IgD-negative memory B cell (primary cell): ENCODE measurements at regions not wholly inside any gene's neighbourhood (a gene's known extent, or its start where the extent isn't known, plus 50 kb on each side); places are given as distances from the start of the nearest gene placed in this dataset.
"Not testable (repeated sequence)": the region's sequence is repeated elsewhere in the genome, so short reads cannot be mapped to it uniquely, and the experiment has no call there.

ENCODE experiments used
- H3K27ac Mint-ChIP-seq, 3 donors: one replicate each; pipeline ENCODE4 v1.8.0; 2020 to 2022; ENCODE audit warnings: mild to moderate bottlenecking in 3 of 3, mixed read lengths in 3 of 3, moderate library complexity in 1 of 3
- H3K27me3 Mint-ChIP-seq: one replicate; pipeline ENCODE4 v1.8.0; 2021; ENCODE audit warnings: mixed read lengths
- H3K36me3 Mint-ChIP-seq: one replicate; pipeline ENCODE4 v1.8.0; 2020; ENCODE audit warnings: mild to moderate bottlenecking, mixed read lengths
- H3K4me1 Mint-ChIP-seq, 3 donors: one replicate each; pipeline ENCODE4 v1.8.0; 2020 to 2022; ENCODE audit warnings: mixed read lengths in 3 of 3, mild to moderate bottlenecking in 1 of 3
- H3K4me3 Mint-ChIP-seq, 4 donors: one replicate each; pipeline ENCODE4 v1.8.0; 2020 to 2022; ENCODE audit warnings: mild to moderate bottlenecking in 4 of 4, mixed read lengths in 4 of 4, moderate library complexity in 3 of 4
- H3K9me3 Mint-ChIP-seq, 3 donors: one replicate each; pipeline ENCODE4 v1.8.0; 2020 to 2021; ENCODE audit warnings: mixed read lengths in 3 of 3, mild to moderate bottlenecking in 1 of 3

DNA sequence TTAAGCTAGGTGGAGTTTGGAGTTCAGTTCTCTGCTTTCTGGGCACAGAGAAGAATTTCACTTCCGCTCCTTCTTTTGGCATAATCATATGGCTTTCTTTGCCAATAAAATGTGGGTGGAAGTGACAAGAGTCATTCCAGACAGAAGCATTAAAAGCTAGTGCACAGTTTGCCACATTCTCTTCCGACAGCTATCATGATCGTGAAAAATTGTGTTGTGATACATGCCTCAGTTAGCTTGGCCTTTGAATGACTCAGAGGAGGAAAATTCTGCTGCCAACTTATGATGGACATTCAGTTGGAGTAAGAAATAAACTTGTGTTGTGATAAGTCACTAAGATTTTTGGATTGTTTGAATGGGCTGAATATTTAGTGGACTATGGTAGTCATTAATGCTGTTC is 291.7 kb upstream of the SATB1 start:
- Mint-ChIP-seq H3K9me3 (peaks cover 0 to 3% (median 0%) of the 10 kb centered on the region in 3 donors), H3K27ac (no peak overlapping the region), H3K27me3 (peaks cover 7% of the 10 kb centered on the region), H3K36me3 (peaks cover 2% of the 10 kb centered on the region), H3K4me1 (peaks cover 1 to 17% (median 8%) of the 10 kb centered on the region in 3 donors), H3K4me3 (no peak overlapping the region)

DNA sequence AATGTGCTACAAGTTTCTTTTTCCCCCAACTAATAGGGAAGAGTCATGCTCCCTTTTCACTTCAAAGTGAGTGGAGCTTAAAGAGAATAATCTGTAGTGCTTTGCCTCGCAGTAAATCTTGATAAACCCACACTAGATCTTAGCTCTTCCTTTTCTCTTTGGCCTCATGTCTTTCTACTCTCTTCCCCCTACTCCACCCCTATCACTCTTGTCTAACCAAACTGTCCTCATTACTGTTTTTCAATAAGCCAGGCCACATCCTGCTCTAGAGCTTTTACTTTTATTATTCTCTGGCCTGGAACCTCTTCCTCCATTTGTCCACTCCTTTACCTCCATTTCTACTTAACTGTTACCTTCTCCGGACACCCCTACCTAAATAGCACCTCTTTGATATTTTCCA is 291.0 kb upstream of the SATB1 start:
- H3K9me3 Mint-ChIP-seq: peaks cover 0 to 3% (median 0%) of the 10 kb centered on the region in 3 donors
- H3K4me1 Mint-ChIP-seq: peaks cover 1 to 17% (median 8%) of the 10 kb centered on the region in 3 donors

DNA sequence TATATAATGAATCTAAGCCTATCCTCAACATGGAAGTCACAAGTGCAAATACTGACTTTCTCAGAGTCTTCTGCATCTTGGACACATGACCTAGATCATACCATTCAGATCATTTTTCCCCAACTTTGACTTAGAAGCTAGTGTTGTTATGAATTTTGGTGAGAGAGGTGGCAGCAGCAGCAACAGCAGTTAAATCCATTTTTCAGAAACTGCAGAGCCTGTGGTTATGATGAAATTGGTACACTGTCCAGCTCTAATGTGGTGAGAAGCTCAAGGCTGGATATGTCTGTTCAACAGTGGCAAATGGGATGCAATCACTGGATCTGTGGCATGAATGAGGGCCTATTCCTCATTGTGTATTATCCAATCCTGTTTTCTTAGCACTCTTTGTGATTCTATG is 290.1 kb upstream of the SATB1 start:
- Mint-ChIP-seq H3K27ac (no peak overlapping the region), H3K9me3 (peaks cover 0 to 3% (median 0%) of the 10 kb centered on the region in 3 donors), H3K27me3 (peaks cover 7% of the 10 kb centered on the region), H3K4me1 (peaks cover 1 to 17% (median 8%) of the 10 kb centered on the region in 3 donors), H3K4me3 (no peak overlapping the region), H3K36me3 (peaks cover 2% of the 10 kb centered on the region)

More for the DNA sequence above, 291.0 kb upstream of the SATB1 start:
- Mint-ChIP-seq H3K4me3 (no peak overlapping the region), H3K36me3 (peaks cover 2% of the 10 kb centered on the region), H3K27ac (no peak overlapping the region), H3K27me3 (peaks cover 7% of the 10 kb centered on the region)

DNA sequence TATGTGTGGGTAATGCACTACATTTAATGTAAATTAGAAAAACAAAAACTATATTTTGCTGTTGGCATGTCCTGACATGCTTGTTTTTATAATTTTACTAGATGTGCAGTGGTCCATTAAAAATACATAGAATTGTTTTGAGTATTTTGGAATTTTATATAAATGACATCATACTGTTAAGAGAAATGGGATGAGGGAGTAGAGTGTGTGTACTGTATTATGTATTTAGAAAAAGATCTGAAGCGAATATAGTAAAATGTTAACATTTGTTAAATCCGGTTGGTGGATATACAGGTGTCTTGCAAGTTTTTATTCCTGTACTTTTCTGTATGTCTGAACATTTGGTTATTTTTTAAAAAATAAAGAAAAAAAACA is 288.4 kb upstream of the SATB1 start:
- H3K27me3 Mint-ChIP-seq: peaks cover 7% of the 10 kb centered on the region
- peaks cover 2% of the 10 kb centered on the region for H3K36me3 Mint-ChIP-seq
- H3K4me3 Mint-ChIP-seq: no peak overlapping the region
- peaks cover 0 to 3% (median 0%) of the 10 kb centered on the region in 3 donors for H3K9me3 Mint-ChIP-seq
- H3K27ac Mint-ChIP-seq: no peak overlapping the region
- H3K4me1 Mint-ChIP-seq: peaks cover 1 to 17% (median 8%) of the 10 kb centered on the region in 3 donors

DNA sequence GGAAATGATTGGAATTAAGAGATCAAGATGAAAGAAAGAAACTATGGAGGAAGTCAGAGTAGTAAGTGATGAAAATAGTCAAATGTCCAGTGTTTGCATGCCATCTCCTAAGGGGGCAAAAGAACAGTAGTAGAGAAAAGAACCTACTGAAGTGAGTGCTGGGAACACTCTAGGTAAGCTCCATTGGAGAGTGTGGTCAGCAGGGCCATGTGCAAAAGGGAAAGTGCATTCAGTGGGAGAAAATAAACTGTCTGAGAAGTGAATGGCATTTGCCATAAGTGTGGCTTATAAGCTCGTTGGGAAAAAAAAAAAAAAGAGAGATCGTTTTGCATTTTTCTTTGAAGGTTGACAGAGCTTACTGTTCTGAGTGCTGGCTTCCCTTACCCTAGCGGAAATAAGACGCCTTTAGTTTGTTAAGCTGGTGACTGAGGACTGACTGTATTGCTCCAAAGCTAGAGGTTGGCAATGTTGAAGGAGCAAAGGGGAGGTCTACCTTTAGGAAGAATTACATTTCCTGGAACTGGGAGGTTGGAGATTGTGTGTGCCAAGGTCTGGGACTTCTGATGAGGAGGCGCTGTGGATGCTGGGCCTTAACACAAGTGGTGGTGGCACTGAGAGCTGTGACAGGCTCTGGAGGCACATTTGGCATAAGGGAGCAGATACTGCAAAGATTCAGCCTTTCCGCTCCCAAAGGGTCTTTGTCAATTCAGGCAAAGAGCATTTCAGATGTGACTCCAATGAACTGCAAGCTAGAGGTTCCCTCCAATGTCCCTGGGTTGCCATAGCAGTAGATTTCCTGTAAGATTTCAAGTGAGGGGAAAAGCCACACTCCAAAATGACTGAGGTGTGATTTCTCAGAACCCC is 287.8 kb upstream of the SATB1 start:
- Mint-ChIP-seq H3K36me3 (peaks cover under 1% of the 10 kb centered on the region), H3K4me1 (peaks cover 1 to 14% (median 7%) of the 10 kb centered on the region in 3 donors), H3K27ac (peak overlapping the region in 1 of 3 donors; percentile 29), H3K9me3 (peaks cover 0 to 3% (median 0%) of the 10 kb centered on the region in 3 donors), H3K4me3 (peak overlapping the region in 1 of 4 donors; percentile 68), H3K27me3 (peaks cover 7% of the 10 kb centered on the region)

DNA sequence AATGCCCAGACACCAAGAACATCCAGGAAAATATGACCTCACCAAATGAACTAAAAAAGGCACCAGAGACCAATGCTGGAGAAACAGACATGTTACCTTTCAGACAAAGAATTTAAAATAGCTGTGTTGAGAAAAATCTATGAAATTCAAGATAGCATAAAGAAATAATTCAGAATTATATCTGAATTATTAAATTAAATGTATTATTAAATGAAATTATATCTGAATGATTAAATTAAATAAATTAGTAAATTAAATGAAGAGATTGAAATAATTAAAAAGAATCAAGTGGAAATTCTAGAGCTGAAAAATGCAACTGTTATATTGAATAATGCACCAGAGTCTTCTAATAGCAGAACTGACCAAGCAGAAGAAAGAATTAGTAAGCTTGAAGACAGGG is 279.2 kb upstream of the SATB1 start:
- Mint-ChIP-seq H3K4me1 (no peaks in the 10 kb centered on the region), H3K9me3 (peaks cover 0 to 13% (median 13%) of the 10 kb centered on the region in 3 donors), H3K27ac (no peak overlapping the region), H3K36me3 (no peaks in the 10 kb centered on the region), H3K4me3 (no peak overlapping the region), H3K27me3 (no peaks in the 10 kb centered on the region)

DNA sequence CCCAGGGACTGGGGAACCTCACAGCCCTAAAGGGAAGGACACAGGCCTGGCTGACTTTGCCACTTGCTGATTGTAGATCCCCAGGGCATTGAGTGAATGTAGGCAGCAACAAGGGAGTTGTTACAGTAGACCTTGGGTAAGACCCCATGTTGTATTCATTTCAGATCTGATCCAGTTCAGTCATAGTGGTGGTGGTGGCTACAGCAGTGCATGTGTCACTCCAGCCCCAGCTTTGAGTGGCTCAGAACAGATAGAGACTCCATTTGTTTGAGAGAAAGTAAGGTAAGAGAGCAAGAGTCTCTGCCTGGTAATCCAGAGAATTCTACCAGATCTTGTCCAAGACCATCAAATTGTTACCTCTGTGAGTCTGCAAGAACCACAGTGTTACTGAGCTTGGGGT is 278.7 kb upstream of the SATB1 start:
- Mint-ChIP-seq H3K4me1 (no peaks in the 10 kb centered on the region), H3K9me3 (peaks cover 0 to 13% (median 13%) of the 10 kb centered on the region in 3 donors), H3K36me3 (no peaks in the 10 kb centered on the region), H3K27me3 (no peaks in the 10 kb centered on the region), H3K27ac (no peak overlapping the region), H3K4me3 (no peak overlapping the region)

DNA sequence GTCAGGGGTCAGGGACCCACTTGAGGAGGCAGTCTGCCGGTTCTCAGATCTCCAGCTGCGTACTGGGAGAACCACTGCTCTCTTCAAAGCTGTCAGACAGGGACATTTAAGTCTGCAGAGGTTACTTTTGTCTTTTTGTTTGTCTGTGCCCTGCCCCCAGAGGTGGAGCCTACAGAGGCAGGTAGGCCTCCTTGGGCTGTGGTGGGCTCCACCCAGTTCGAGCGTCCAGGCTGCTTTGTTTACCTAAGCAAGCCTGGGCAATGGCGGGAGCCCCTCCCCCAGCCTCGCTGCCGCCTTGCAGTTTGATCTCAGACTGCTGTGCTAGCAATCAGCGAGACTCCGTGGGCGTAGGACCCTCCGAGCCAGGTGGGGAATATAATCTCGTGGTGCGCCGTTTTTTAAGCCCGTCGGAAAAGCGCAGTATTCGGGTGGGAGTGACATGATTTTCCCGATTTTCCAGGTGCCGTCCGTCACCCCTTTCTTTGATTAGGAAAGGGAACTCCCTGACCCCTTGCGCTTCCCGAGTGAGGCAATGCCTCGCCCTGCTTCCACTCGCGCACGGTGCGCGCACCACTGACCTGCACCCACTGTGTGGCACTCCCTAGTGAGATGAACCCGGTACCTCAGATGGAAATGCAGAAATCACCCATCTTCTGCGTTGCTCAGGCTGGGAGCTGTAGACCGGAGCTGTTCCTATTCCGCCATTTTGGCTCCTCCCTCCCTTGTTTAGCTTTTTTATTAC is 268.6 kb upstream of the SATB1 start:
- H3K27ac Mint-ChIP-seq, H3K9me3 Mint-ChIP-seq, H3K4me3 Mint-ChIP-seq, H3K27me3 Mint-ChIP-seq, H3K4me1 Mint-ChIP-seq, H3K36me3 Mint-ChIP-seq: not testable (repeated sequence)

DNA sequence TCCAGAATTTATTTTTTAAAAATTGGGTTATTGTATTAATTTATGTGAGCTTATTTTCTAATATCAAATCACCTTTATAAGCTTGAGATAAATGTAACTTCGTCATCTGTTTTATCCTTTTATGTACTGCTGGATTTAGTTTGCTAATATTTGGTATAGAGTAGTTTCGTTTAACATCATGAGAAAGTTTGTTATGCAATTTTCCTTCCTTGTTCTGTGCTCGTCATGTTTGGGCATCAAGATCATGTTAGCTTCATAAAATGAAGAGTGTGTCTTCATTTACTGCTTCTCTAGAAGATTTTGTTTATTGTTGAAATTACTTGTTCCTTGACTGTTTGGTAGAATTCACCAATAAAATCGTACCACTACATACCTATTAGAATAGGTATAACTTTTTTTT is 262.1 kb upstream of the SATB1 start:
- H3K4me1 Mint-ChIP-seq: no peaks in the 10 kb centered on the region
- H3K27me3 Mint-ChIP-seq: no peaks in the 10 kb centered on the region
- H3K36me3 Mint-ChIP-seq: no peaks in the 10 kb centered on the region
- H3K4me3 Mint-ChIP-seq: no peak overlapping the region
- H3K9me3 Mint-ChIP-seq: peaks cover 0 to 4% (median 0%) of the 10 kb centered on the region in 3 donors
- H3K27ac Mint-ChIP-seq: no peak overlapping the region

DNA sequence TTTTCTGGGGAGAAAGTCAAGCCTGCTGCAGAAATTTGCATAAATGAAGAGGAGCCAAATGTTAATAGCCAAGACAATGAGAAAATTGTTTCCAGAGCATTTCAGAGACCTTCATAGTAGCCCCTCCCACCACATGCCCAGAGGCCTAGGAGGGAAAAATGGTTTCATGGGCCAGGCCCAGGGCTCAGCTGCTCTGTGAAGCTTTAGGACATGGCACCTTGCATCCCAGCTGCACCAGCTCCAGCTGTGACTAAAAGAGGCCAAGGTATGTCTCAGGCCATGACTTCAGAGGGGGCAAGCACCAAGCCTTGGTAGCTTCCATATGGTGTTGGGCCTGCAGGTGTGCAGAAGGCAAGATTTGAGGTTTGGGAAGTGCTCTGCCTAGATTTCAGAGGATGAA is 258.8 kb upstream of the SATB1 start:
- Mint-ChIP-seq H3K36me3 (no peaks in the 10 kb centered on the region), H3K27me3 (no peaks in the 10 kb centered on the region), H3K4me3 (no peak overlapping the region), H3K27ac (no peak overlapping the region), H3K9me3 (peaks cover 0 to 4% (median 0%) of the 10 kb centered on the region in 3 donors), H3K4me1 (peaks cover 0 to 6% (median 4%) of the 10 kb centered on the region in 3 donors)

DNA sequence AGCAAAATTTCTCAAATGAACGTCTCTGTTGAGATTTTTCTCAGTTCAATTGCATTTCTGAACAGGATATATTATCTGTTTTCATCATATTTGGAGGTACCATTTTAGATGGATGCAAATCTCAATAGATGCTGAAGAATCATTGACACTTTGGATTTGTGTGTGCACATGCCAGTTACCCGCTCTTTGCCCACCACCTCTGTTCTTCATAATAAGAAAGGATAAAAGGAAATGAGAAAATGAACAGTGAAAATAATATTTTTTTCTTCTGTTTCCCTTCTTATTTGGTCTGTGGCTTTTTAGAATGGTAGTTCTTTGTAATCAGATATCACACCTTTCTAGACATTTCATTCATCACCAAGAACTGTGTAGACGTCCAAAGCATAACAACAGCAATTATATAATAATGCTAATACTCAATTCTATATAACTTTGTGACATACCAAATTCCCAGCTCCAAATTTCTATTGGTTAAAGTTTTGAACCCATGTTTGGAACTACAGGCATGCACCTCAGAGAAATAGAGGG is 256.7 kb upstream of the SATB1 start:
- H3K4me3 Mint-ChIP-seq: no peak overlapping the region
- no peaks in the 10 kb centered on the region for H3K27me3 Mint-ChIP-seq
- H3K27ac Mint-ChIP-seq: no peak overlapping the region
- peaks cover 0 to 6% (median 4%) of the 10 kb centered on the region in 3 donors for H3K4me1 Mint-ChIP-seq
- peaks cover 0 to 4% (median 0%) of the 10 kb centered on the region in 3 donors for H3K9me3 Mint-ChIP-seq
- H3K36me3 Mint-ChIP-seq: no peaks in the 10 kb centered on the region

DNA sequence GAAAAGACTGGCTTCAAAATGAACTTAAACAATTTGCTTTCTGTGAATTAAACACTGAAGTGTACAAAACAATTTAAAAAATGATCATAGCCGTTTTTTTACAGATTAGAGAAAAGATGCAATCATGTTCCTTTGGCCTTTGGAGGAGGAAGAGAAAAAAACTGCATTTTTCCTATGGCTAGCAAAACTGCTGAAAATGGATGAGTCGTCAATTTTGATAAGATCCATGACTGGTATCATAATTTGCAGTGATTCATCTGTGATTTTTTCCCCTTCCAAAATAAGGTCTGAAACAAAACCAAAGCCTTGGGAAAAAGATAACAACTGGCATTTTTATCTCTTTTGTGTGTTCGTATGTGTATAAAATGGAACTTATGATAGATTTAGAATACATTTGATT is 255.6 kb upstream of the SATB1 start:
- H3K27me3 Mint-ChIP-seq: no peaks in the 10 kb centered on the region
- H3K9me3 Mint-ChIP-seq: peaks cover 0 to 4% (median 0%) of the 10 kb centered on the region in 3 donors
- H3K36me3 Mint-ChIP-seq: no peaks in the 10 kb centered on the region
- H3K27ac Mint-ChIP-seq: no peak overlapping the region
- peaks cover 0 to 6% (median 4%) of the 10 kb centered on the region in 3 donors for H3K4me1 Mint-ChIP-seq
- no peak overlapping the region for H3K4me3 Mint-ChIP-seq

DNA sequence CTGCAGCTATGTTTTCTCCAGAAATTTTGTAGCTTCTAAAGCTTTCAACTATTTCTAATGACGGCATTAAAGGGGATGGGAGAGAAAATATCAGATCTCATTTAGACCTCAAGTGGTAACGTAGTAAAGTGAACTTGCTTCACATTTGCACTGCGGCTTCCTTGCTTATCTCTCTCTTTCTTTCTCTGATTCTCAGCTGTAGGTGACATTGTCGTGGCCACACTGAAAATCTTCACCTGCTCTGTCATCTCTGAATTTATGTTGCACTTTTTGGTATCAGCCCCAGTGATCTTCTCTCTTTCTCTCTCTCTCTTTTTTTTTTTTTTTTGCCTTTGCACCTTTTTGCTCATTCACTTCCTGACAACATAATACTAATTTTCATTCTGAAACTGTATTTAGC is 254.1 kb upstream of the SATB1 start:
- no peak overlapping the region for H3K27ac Mint-ChIP-seq
- peaks cover 0 to 6% (median 4%) of the 10 kb centered on the region in 3 donors for H3K4me1 Mint-ChIP-seq
- peak overlapping the region in 1 of 4 donors; percentile 26 for H3K4me3 Mint-ChIP-seq
- H3K27me3 Mint-ChIP-seq: no peaks in the 10 kb centered on the region
- H3K36me3 Mint-ChIP-seq: no peaks in the 10 kb centered on the region
- no peaks in the 10 kb centered on the region for H3K9me3 Mint-ChIP-seq

DNA sequence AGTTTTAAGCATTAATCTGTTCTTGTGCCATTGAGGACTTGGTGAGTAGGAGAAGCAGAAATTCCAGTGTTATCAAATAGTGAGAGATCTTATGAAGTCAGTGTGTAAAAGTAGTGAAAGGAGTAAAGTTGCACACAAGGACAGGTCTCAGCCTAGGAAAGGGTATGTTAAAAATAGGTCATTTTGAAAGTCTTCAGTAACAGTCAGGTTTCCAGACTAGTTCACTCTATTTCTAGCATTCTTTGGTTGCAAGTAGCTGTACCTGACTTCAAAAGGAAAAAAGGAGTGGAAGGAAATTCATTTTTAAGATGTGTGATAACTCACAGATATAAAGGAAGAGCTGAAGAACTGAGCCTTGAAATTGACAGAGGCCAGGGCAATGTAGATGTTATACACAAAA is 250.1 kb upstream of the SATB1 start:
- Mint-ChIP-seq H3K27ac (no peak overlapping the region), H3K36me3 (no peaks in the 10 kb centered on the region), H3K27me3 (no peaks in the 10 kb centered on the region), H3K4me3 (no peak overlapping the region), H3K9me3 (no peaks in the 10 kb centered on the region), H3K4me1 (peaks cover 0 to 6% (median 4%) of the 10 kb centered on the region in 3 donors)

DNA sequence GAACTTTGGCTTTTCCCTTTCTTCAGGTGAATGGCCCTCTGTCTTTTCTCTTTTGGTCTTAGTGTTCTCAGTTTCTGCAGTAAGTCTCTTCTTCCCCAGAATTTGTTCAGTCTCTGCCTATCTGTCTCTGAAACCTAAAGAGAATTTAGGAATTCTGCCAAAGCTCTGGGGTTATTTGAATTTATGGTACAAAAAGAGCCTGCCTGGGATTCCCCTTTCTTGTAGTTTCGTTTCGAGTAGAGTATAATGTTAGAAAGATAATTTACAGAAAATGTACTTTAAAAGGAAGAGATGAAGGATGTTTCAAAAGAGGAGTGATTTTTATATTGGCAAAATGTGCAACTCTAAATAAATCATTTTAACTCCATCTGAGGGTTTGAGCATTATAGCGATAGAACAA is 247.4 kb upstream of the SATB1 start:
- no peaks in the 10 kb centered on the region for H3K36me3 Mint-ChIP-seq
- H3K9me3 Mint-ChIP-seq: peaks cover 0 to 3% (median 2%) of the 10 kb centered on the region in 3 donors
- H3K4me1 Mint-ChIP-seq: no peaks in the 10 kb centered on the region
- no peak overlapping the region for H3K27ac Mint-ChIP-seq
- H3K4me3 Mint-ChIP-seq: no peak overlapping the region
- H3K27me3 Mint-ChIP-seq: peaks cover 2% of the 10 kb centered on the region
